NAMALWA (cell line): ENCODE measurements at regions not wholly inside any gene's neighbourhood (a gene's known extent, or its start where the extent isn't known, plus 50 kb on each side); places are given as distances from the start of the nearest gene placed in this dataset.

Experiments
- DNase-seq: peaks from one replicate; pipeline ENCODE4 v3.0.0-alpha.2; 2015; ENCODE audit warnings: low spot score

GRCh38 chr4:157961229-157961990, 211.4 kb downstream of the GASK1B start:
- no peak for DNase-seq

GRCh38 chr4:157957905-157958304, 214.9 kb downstream of the GASK1B start:
- no peak for DNase-seq

DNA sequence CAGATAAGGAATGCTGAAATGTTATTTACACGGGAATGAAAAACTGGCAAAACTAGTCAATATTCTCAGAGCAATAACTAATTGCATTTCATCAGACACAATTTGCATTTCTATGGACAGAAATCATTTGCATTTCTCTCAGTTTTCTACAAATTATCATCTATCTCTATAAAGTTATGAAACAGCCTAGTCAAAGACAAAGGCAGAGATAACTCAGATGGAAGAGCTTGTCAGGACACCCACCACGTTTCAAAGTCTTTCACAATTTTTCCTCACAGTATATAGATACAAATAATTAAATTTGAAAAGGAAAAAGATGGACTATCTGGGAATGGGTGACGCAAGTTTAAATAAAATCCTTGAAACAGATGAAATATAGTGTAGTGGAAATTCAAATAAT, 230.8 kb downstream of the GASK1B start:
- DNase-seq: no peak

DNA sequence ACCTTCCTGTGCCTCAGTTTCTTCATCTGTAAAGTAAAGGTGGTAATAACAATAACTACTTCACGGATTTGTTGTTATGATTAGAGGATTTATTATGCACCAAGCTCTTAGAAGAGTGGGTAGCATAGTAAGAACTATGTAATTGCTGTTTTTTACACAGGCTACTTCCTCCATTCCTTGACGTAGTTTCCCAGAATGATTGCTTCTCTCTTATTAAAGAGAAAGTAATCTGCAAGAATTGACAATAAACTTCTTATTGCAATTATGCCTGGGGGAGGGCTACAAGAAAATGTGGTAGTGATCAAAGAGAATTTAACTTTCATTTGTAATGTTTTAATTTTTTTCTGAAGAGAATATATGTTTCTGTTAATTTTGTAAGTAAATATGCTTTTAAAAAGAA, 238.7 kb downstream of the GASK1B start:
- DNase-seq: no peak

GRCh38 chr4:157932936-157933335, 239.9 kb downstream of the GASK1B start:
- DNase-seq: no peak

GRCh38 chr4:157929486-157929885, 243.3 kb downstream of the GASK1B start:
- no peak for DNase-seq

- no peak for DNase-seq
Measured at GRCh38 chr4:157918036-157918832, 254.6 kb downstream of the GASK1B start.

GRCh38 chr4:157912212-157912611, 260.6 kb downstream of the GASK1B start:
- DNase-seq: no peak

GRCh38 chr4:157911662-157912061, 261.2 kb downstream of the GASK1B start:
- DNase-seq: no peak

- no peak for DNase-seq
Measured at GRCh38 chr4:157908691-157909090, 264.1 kb downstream of the GASK1B start.

- no peak for DNase-seq
Measured at GRCh38 chr4:157908031-157908430, 264.8 kb downstream of the GASK1B start.

- no peak for DNase-seq
Measured at GRCh38 chr4:157907226-157907946, 265.4 kb downstream of the GASK1B start.

DNA sequence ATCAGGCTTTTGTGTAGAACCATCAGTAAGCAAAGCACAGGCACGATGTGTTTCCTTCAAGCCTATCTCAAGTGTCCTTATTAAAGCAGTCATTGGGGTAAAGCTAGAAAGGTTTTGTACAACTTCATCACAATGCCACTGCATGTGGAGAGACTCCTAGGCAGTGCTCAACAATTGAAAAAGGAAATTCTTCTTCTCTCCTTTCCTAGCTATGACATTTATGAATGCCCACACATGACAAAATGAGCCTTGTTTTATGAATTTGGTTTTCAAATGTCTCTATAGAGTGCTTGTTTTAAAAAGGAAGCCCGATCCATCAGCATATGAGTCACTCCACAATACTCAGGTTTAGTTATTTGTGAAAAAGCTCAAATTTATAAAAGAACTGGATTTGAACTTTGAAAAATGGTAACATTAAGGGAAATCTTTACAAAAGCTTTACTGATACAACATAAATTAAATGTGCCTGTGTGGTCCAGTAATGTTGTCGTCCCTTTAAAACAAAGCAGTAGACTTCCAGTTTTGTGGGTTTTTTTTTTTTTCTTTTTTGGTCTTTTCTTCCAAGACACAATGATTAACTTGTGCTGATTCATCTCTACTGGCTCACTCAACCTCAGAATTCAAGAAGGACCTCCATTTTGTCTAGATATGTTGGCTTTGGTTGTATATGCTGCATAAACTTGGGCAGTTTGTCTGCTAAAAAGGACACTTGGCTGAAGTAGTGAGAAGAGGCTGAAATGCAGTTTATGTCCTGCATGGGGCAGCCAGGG, 273.8 kb downstream of the GASK1B start:
- no peak for DNase-seq

- no peak for DNase-seq
Measured at GRCh38 chr4:157897855-157898370, 274.9 kb downstream of the GASK1B start.

DNA sequence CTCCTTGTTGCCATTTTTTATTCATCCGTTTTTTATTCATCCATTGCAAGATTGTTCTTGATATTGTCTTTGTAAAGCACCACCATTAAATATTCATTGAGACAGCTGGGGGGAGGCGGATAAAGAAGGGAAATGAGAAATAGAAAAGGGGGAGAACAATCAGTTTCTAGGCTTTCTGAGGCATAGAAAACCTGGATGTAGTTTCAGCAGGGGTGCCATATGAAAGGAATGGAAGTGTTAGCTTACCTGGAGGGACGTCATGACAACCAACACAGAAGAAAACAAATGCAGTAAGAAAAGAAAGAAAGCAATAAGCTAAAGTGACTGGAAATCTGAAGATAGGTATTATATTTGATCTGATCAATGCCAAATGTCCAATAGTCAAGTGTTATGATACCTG, 276.1 kb downstream of the GASK1B start:
- DNase-seq: no peak

GRCh38 chr4:157895205-157895604, 277.6 kb downstream of the GASK1B start:
- DNase-seq: no peak

- no peak for DNase-seq
Measured at GRCh38 chr4:157889788-157890187, 283.0 kb downstream of the GASK1B start.

- DNase-seq: no peak
Measured at GRCh38 chr4:157888281-157888680, 284.5 kb downstream of the GASK1B start.

GRCh38 chr4:157887316-157887715, 285.5 kb downstream of the GASK1B start:
- no peak for DNase-seq

DNA sequence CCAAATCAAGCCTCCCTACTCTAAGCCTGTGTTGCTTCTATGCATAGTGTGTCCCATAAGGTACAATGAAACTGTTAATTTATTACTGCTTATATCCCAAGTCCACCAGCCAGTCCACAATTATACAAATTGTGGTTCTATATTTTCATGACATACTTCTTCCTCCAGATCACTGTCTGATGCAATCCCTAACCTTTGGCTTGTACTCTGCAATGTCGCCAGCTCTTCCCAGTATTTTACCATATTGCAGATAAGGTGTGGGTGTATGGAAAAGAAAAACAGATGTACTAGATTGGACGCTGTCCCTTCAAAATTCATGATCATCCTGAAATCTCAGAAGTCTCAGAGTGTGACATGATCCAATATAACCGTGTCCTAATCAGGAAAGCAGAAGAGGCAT, 286.2 kb downstream of the GASK1B start:
- no peak for DNase-seq

- no peak for DNase-seq
Measured at GRCh38 chr4:157885811-157886210, 287.0 kb downstream of the GASK1B start.

- no peak for DNase-seq
Measured at GRCh38 chr4:157882901-157883300, 289.9 kb downstream of the GASK1B start.
